GOT3 (cell line): ENCODE measurements at regions not wholly inside any gene's neighbourhood (a gene's known extent, or its start where the extent isn't known, plus 50 kb on each side); places are given as distances from the start of the nearest gene placed in this dataset.

Experiments used
- DNase-seq: peaks from one replicate; lab custom pipeline; 2025; ENCODE audit warnings: mixed read lengths; lab: John Stamatoyannopoulos, UW

DNA sequence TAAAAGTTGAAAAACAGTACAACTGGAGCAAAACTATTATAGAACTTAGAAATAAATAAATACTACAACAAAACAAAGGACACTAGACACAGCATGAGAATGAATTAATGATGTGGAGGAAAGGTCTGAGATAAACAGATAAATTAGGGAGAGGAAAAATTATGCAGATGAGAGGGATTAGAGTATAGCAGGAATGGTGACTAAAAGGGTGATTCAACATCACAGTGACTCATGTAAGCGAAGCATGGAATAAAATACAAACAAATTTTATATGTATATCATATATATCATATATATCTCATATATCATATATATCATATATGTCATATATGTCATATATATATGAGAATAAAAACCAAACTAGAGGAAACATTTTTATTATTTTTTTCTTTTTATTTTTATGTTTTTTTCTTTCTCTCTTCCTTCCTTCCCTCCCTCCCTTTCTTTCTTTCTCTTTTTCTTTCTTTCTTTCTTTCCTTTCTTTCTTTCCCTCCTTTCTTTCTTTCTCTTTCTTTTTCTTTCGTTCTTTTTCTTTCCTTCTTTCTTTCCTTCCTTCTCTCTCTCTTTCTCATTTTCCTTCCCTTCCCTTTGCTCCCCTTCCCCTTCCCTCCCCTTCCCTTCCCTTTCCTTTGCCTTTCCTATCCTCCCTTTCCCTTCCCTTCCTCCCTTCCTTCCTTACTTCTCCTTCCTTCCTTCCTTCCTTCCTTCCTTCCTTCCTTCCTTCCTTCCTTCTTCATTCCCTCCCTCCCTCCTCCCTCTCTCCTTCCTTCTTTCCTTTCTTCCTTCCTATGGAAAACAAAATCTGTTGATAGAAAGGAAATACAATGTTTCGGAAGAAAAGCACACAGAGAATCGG, 1014.6 kb downstream of the GRIK2 start:
- no peak for DNase-seq

DNA sequence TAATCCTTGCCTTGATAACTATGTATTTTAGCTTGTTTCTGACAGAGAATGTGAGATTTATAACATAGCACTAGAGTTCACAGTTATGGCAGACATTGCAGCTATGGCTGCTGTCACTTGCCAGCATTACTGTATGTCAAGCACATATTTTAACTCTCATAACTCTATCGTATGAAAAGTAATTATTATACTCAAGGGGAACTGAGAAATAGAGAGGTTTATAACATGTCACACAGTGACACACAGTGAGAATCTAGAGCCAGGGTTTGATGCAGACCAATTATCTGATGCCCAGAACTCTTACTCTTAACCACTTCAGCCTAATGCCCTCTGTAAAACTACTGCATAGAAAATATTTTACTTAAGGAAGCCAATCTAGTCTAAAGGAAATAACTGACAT, 1012.4 kb downstream of the GRIK2 start:
- no peak for DNase-seq

DNA sequence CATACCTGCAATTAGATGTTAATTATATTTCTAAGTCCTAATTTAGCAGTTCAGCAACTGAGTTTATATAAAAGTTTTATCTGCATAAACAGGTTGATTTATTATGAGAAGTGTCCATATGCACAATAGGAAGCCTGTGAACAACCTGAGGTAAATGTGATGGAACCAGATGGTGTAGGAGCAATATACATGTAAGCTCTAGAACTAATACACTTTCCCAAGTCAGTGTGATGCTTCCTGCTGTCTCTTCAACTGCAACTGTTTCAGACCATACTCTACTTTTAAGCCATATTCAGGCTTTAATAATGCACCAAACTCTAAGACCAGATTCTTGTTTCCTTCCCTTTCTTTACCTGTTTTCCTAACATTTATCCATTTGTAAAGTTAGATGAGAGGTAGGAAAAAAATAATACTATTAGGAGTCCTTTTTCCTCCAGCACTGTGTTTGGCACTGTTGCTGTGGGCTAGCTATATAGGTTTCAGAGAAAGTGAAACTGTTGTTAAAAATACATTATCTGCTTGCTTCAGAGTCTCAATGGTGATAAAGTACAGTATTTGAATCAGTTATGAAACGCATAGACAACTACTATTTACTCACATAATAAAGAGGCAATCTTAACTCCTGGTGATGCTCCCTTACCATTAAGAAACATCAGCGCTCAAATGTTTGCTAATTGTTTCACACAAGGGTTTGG, 1009.3 kb downstream of the GRIK2 start:
- no peak for DNase-seq

DNA sequence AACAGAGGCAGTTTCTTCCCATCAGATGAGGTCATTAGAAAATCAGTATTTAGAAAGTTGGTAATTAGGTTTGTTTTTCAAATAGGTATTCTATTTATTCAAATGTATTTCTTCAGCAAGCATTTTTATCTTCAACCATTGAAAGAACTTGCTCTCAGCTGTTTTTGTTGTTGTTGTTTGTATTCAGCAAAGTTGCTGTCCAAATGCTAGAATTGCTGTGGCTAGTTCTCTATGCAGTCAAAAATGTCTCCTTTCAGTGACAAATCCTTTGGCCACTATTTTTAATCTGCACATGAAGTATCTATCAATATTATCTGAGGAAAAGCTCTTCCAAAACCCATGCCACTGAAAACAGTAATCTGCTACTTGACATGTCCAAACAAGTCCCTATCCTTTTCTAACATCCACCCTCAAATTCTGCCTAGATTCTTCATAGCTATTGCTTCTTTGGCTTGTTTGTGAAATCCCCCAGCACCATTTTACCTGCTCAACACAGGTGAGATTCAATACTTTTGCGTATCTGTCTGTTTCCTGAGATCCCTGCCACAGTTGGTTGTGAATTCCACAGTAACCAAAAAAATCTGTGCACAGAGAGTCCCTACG, 1005.4 kb downstream of the GRIK2 start:
- no peak for DNase-seq

DNA sequence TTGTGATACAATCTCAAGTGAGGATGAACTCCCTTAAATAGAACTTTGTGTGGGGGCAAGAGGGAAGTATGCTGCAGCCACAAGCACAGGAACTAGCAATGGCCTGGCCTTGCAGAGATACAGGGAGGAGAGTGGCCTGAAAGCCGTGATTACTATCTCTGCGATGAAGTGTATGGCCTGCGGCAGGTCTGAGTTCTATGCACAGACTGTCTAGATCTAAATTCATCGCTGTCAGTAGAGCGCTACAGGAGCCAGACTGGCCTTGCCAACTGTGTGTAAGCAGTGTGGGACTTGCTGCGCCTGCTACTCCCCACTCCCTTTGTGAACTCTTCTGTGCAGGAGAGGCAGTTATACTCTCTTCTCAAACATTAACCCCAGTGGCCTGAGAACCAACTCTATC, 997.0 kb downstream of the GRIK2 start:
- DNase-seq: no peak

DNA sequence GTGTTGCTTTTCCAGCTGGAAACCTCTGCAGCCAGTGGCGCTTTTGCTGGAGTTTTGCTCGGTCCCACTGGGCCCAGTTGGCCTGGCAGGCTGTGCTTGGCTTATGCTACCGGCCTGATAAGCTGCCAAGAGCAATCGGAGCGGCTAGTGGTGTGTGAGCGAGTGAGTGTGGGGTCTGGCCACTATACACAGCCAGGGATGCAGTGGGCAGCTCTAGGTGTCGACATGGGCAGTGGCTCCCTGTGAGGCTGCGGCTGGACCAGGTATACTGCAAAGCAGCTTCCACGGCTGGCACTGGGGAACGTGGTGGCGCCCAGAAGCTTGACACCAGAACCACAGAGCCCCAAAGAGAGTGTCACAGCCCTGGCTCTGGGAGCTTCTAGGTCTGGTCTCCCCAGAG, 996.5 kb downstream of the GRIK2 start:
- DNase-seq: no peak

DNA sequence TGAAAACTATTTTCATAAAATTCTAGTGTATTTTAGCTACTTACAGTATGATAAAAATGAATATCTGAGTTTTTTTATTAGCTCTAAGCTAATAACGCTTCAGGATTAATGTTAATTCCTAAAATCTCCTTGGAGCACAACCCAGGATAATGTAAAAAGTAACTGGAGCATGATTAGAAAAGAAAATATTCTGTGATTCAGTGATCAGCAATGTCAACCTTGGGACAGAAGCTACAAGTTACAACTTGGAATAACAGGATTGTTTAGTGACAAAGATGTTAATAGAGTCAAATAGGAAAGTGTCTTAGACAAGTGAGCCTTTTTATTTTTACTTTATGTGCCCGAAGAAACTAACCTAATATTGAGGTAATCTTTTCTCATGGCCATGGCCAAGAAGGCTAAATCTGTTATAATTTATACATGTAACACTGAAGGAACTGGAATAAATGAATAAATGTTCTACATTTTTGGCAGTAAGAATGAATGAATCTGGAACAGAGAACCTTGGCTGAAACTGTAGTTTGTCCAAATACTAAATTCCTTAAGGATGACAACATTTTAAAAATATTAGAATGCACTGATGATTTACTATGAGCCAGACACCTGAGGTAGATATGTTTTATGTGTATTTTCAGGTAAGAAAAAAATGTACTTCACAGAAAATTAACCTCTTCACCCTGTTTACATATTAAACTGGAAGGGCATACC, 994.0 kb downstream of the GRIK2 start:
- DNase-seq: no peak

DNA sequence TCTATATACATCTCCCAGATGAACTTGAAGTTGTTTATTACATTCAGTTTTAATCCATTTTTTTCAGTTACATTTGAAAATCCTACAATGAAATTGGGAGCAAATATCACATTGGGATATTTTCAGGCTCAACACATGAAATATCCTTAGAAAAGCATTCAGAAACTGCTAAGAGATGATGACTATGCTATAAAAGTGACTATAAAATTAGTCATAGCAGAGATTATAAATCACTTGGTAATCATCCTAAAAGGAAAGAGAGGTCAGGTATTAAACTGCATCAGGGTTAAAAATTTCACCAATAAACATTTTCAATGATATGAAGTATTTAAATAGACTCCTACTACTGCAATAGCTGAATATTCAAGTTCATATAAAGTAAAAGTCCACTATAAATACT, 987.7 kb downstream of the GRIK2 start:
- no peak for DNase-seq

DNA sequence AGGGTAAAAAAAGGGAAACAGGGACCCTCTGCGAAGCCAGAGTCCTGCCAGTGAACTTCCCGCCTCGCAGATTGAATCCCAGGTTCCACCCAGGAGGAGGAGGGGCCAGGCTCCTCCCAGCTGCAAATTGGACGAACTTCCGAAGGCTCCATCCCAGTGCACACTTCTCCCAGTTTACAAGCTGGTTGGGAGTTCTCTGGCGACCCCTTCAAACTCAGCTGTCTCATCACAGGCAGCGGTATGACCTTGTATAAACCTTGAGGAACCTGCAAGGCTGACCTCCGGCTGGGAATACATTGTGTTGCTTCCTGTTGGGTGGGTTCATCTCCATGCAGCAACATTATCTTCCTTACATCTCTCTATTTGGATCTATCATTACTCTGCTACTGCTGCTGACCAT, 962.7 kb downstream of the GRIK2 start:
- no peak for DNase-seq

DNA sequence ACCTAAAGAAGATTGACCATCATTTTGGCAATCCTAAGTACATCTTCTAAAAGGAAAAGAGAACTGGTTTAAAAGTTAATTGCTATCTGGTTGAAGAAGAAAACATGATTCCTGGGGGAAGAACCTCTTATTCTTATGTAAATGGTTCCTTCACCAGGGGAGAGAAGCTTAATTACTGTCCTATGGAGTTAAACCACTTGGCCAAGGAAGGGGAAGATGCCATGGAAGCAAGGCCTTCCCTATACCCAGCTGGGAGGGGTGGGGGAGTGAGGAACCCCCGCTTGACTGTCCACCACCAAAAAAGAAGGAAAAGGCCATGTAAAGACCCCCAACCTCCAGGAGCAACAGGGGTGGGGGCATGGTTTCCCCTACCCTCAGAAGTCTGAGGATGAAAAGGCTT, 962.1 kb downstream of the GRIK2 start:
- no peak for DNase-seq

DNA sequence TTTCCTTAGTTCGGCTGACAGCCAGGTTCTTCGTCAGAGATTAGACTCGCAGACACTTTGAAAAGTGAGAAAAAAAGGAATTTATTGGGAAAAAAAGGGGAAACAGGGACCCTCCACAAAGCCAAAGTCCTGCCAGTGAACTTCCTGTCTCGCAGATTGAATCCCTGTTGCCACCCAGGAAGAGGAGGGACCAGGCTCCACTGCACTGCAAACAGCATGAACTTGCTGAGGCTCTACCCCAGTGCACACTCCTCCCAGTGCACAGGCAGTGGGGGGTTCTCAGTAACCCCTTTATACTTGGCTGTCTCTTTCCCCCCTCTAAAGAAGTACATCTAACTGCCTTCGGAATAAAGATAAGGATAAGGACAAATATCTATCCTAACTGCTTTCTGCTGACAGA, 959.0 kb downstream of the GRIK2 start:
- DNase-seq: no peak

DNA sequence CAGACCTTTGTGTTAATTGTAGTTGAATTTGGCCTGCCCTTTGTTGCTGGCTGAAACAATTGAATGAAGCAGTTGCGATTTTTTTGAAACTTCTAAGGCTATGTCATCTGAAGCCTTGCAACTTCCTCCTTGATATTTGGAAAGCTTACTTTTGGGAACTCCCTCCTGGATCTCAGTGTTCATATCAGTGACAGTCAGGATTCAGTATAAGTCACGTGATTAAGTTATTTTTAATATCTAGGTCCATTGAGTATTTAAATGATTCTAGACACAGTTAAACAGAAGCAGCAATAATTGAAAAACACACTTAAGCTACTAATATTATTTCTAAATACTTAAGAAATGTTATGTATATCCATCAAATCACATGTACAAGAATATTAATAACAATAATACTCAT, 951.3 kb downstream of the GRIK2 start:
- DNase-seq: no peak

DNA sequence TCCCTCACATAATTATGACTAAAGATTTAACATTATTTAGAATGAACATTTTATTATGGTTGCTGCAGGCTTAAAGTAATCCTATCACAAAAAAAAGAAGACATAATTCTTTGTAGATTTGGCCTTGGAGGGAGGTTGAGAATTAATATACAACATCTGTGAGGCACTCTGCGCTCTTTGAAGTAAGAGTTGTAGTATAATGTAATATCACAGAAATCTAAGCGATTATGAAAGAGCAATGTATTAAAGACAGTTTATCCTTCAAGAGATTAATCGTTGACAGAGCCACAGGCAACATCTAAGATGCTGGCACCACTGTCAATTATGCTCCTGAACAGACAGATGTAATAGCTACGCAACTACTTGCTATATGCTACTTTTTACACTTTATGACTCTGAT, 946.8 kb downstream of the GRIK2 start:
- no peak for DNase-seq

DNA sequence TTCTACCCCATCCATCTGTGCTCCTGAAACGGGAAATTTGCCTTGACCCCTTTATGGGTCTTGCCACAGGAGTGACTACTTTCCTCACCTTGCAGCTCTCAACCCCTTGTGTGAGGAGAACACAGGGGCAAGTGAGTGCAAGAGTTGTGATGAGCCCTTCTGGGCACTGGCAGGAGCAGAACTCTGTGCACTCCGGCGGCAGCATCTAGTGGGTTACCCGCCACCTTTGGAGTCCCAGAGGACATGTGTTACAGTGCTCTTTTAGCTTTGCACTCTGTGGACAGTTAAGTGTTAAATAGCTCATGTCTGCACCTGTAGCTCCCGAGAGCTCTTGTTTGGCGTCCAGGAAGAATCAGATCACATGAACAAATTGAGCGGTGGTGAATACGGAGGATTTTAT, 940.2 kb downstream of the GRIK2 start:
- DNase-seq: no peak

DNA sequence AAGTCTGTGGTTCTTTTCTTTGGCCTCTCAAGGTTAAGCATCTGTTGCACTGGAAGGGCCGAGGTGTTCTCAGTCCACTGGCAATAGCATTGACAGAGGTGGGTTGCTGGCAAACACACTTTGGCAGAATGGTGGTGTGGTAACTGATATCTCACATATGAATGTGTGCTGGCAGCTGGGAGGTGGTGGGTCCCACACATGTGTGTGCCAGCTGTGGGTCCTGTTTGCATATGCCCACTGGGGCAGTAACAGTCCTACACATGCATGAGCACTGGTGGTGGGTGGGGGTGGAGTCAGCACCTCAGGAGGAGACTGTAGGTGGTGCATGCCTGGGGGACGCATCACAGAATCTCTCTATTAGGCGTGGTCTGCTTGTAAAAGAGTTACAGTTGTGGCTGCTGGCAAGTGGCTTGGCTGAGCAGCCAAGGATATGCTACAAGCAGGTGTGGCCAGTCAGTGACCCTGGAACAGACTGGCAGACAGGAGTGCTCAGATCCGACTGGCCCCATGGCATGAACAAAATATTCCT, 934.3 kb downstream of the GRIK2 start:
- no peak for DNase-seq

DNA sequence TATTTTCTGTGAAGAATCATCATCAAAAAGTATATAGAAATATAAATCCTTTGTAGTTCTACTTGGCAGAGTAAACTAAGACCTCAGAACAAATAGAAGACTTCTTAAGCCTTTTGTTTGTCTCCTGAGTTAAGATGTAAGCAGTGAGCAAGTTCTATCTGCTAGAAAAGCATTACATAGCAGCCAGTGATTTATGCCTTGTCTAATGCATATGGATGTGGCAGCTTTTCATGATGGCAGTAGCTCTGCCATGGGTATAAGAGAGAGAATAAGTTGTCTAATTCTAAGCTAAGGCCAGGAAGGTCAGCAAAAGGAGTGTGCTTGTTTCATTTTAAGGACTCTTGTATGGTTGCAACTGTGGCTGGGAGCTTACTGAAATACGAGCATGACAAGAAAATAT, 920.2 kb downstream of the GRIK2 start:
- DNase-seq: no peak

DNA sequence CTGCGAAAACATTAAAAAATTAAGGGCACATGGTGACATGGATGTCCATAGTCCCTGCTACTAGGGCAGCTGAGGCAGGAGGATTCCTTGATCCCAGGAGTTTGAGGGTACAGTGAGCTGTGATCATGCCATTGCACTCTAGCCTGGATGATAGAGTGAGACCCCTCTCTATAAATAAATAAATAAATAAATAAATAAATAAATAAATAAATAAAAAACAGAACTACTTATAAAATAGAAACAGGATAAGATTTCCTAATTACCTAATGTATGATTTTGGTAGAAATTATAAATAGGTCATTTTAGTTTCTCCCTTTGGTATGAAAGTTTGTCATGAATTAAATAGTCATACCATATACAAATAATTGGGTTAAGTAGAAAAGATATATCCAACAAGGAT, 916.2 kb downstream of the GRIK2 start:
- DNase-seq: no peak

DNA sequence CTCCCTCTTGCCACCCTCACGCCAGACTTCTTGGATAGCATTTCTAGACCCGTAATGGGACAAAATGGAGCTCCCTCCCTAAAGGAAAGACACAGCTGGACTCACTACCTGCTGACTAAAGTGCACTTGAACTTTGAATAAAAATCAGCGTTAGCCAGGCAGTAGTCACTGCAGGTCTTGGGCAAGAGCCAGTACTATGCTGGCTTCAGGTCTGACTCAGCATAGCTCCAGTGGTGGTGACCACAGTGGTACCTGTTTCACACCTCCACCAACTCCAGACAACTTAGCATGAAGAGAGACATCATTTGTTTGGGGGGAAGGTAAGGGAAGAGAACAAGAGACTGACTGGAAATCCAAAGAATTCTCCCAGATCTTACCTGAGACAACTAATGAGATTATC, 906.8 kb downstream of the GRIK2 start:
- no peak for DNase-seq

DNA sequence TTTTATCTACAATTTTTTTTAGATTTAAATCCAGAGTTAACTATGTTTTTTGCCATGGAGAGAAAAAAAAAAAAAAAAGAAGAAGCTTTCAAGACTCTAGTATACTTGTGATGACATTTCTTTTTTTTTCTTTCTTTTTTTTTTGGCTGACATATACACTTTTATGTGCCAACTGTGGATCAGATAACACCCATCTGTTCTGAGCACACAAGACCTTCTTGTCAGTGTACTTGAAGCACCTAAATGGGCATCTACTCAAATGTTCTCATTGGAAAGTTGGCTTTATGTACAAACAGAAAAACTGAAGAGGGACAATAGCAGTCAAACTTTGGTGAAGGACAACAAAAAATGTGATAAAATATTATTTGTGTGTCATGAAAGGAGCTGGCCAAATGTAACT, 904.5 kb downstream of the GRIK2 start:
- no peak for DNase-seq
